A549 (cell line): ENCODE measurements at regions not wholly inside any gene's neighbourhood (a gene's known extent, or its start where the extent isn't known, plus 50 kb on each side); places are given as distances from the start of the nearest gene placed in this dataset.

Experiments used
- ATAC-seq, 2 experiments: fragments of 200-7000 bp in 1 of 2; fragments of >200 bp in 1 of 2; cut with Nextera tagmentation in 1 of 2; cut with Tn5 transposase in 1 of 2; 3 replicates each; pipeline versions ENCODE4 v1.8.0 to v1.9.1; 2018 to 2020; ENCODE audit warnings: mild to moderate bottlenecking in 1 of 2, moderate library complexity in 1 of 2
- CTCF ChIA-PET: fragments of 300-600 bp; sonication (Branson Sonifier 250); formaldehyde crosslinking; extraction: SDS; loops from one replicate; lab custom pipeline; 2021; ENCODE audit warnings: antibody characterized with exemption, inconsistent platforms; lab: Yijun Ruan, JAX
- POLR2A ChIA-PET: fragments of 350-600 bp; formaldehyde crosslinking; extraction: SDS; loops from one replicate; lab custom pipeline; 2021; ENCODE audit warnings: antibody characterized with exemption, inconsistent platforms; lab: Yijun Ruan, JAX
- DNase-seq, 2 experiments: peaks; one replicate each; pipeline versions ENCODE4 v3.0.0 to v3.0.0-alpha.2; 2011 to 2016; ENCODE audit warnings: low read depth in 1 of 2, low spot score in 1 of 2
- FAIRE-seq: peaks from 2 replicates; lab custom pipeline; 2011; peaks lifted over from hg19 to GRCh38; lab: Jason Lieb, UNC
- H3K27ac ChIP-seq, 2 experiments: fragments of >200 bp; sonication (Bioruptor Twin); formaldehyde crosslinking; 3 replicates each; pipeline ENCODE4 v1.5.1; 2016 to 2017
- H3K4me1 ChIP-seq: fragments of >200 bp; sonication (Bioruptor Twin); formaldehyde crosslinking; 3 replicates; pipeline ENCODE4 v1.6.1; 2016
- H3K4me2 ChIP-seq: fragments of >200 bp; sonication (Bioruptor Twin); formaldehyde crosslinking; 3 replicates; pipeline ENCODE4 v1.6.1; 2016
- H3K4me3 ChIP-seq: fragments of >200 bp; sonication (Bioruptor Twin); formaldehyde crosslinking; 3 replicates; pipeline ENCODE4 v1.5.1; 2016
- H3K9me3 ChIP-seq: fragments of >200 bp; sonication (Bioruptor Twin); formaldehyde crosslinking; 3 replicates; pipeline ENCODE4 v1.6.1; 2016
- CBX2 ChIP-seq: fragments of 200-600 bp; sonication (generic); IDR thresholded peaks from 2 replicates; pipeline ENCODE4 v1.6.1; 2016; ENCODE audit warnings: low read depth, mild to moderate bottlenecking, borderline replicate concordance
- CBX8 ChIP-seq: fragments of 200-600 bp; sonication (generic); IDR thresholded peaks from 2 replicates; pipeline ENCODE4 v1.6.1; 2016
- CEBPB ChIP-seq, 2 experiments: fragments of >200 bp in 1 of 2; sonication (Bioruptor Twin) in 1 of 2; formaldehyde crosslinking in 1 of 2; IDR thresholded peaks; 2 replicates each; pipeline ENCODE4 v1.6.1; 2012 to 2016
- EHF ChIP-seq: fragments of 250-450 bp; sonication (Bioruptor Pico); IDR thresholded peaks from 2 replicates; pipeline ENCODE4 v1.5.0; 2020; ENCODE audit warnings: mild to moderate bottlenecking
- EHMT2 ChIP-seq: fragments of 200-600 bp; sonication (generic); IDR thresholded peaks from 2 replicates; pipeline ENCODE4 v1.6.1; 2016; ENCODE audit warnings: antibody characterized with exemption, low read depth, mild to moderate bottlenecking, moderate library complexity
- EP300 ChIP-seq, 2 experiments: fragments of >200 bp; sonication (Bioruptor Twin); formaldehyde crosslinking; IDR thresholded peaks; 2 replicates in 1 of 2; 3 replicates in 1 of 2; pipeline ENCODE4 v1.6.1; 2016 to 2017
- FOXS1 ChIP-seq: fragments of 250-450 bp; sonication (Bioruptor Pico); IDR thresholded peaks from 2 replicates; pipeline ENCODE4 v1.5.0; 2020; ENCODE audit warnings: mild to moderate bottlenecking, moderate library complexity
- JUN ChIP-seq, 2 experiments: fragments of >200 bp; sonication (Bioruptor Twin); formaldehyde crosslinking; IDR thresholded peaks; 2 replicates in 1 of 2; 3 replicates in 1 of 2; pipeline ENCODE4 v1.6.1; 2016 to 2017
- KDM5A ChIP-seq: fragments of 200-600 bp; sonication (generic); IDR thresholded peaks from 2 replicates; pipeline ENCODE4 v1.6.1; 2016; ENCODE audit warnings: antibody characterized with exemption, mild to moderate bottlenecking
- MAZ ChIP-seq: fragments of 150-350 bp; IDR thresholded peaks from 2 replicates; pipeline ENCODE4 v1.6.1; 2014; ENCODE audit warnings: antibody characterized with exemption, low read depth, low read length, borderline replicate concordance
- NFE2L2 ChIP-seq: fragments of 150-350 bp; conservative IDR thresholded peaks from 2 replicates; pipeline ENCODE4 v1.6.1; 2014; ENCODE audit warnings: low read length
- POLR2A ChIP-seq: IDR thresholded peaks from 2 replicates; pipeline ENCODE4 v1.6.1; 2012; ENCODE audit warnings: mild to moderate bottlenecking, low read length
- POLR2AphosphoS2 ChIP-seq: conservative IDR thresholded peaks from 2 replicates; pipeline ENCODE4 v1.6.1; 2012; ENCODE audit warnings: low read length, improper control_type of control experiment, inconsistent platforms
- RARB ChIP-seq: fragments of 250-450 bp; sonication (Bioruptor Pico); IDR thresholded peaks from 2 replicates; pipeline ENCODE4 v1.8.0; 2021; ENCODE audit warnings: mild to moderate bottlenecking, moderate library complexity
- REST ChIP-seq: fragments of 200-600 bp; sonication (generic); IDR thresholded peaks from 2 replicates; pipeline ENCODE4 v1.6.1; 2016; ENCODE audit warnings: antibody characterized with exemption, mild to moderate bottlenecking, moderate library complexity
- RNF2 ChIP-seq: fragments of 200-600 bp; sonication (generic); IDR thresholded peaks from 2 replicates; pipeline ENCODE4 v1.6.1; 2016; ENCODE audit warnings: low read depth, mild to moderate bottlenecking, antibody characterized with exemption, moderate library complexity, borderline replicate concordance
- SMC3 ChIP-seq: fragments of >200 bp; sonication (Bioruptor Twin); formaldehyde crosslinking; IDR thresholded peaks from 3 replicates; pipeline ENCODE4 v1.6.1; 2018; ENCODE audit warnings: inconsistent platforms
- SREBF2 ChIP-seq: fragments of 450-650 bp; IDR thresholded peaks from 2 replicates; pipeline ENCODE4 v1.6.1; 2014; ENCODE audit warnings: mild to moderate bottlenecking, moderate library complexity
- TP53 ChIP-seq: fragments of 250-450 bp; sonication (Bioruptor Pico); IDR thresholded peaks from 2 replicates; pipeline ENCODE4 v1.5.0; 2021; ENCODE audit warnings: mild to moderate bottlenecking, moderate library complexity
- ZC3H11A ChIP-seq: fragments of 450-650 bp; IDR thresholded peaks from 2 replicates; pipeline ENCODE4 v1.6.1; 2014; ENCODE audit warnings: antibody characterized with exemption, mild to moderate bottlenecking
- WGBS: methylation state at CpG from one replicate; pipeline ENCODE4 v1.1.6; 2017; ENCODE audit errors: missing lambda C conversion rate; 5-methylcytosine and 5-hydroxymethylcytosine counted together
- TF ChIP-seq, protein P1 (sequence below): IDR thresholded peaks from 2 replicates; pipeline ENCODE4 v1.6.1; 2012; ENCODE audit warnings: low read depth, borderline replicate concordance
- TF ChIP-seq, protein P2 (sequence below): IDR thresholded peaks from 2 replicates; pipeline ENCODE4 v1.6.1; 2012
- TF ChIP-seq, protein P3 (sequence below): fragments of >200 bp; sonication (Bioruptor Twin); formaldehyde crosslinking; IDR thresholded peaks from 2 replicates; pipeline ENCODE4 v1.6.1; 2016
- TF ChIP-seq, protein P4 (sequence below): fragments of 250-450 bp; sonication (Bioruptor Pico); IDR thresholded peaks from 2 replicates; pipeline ENCODE4 v1.5.0; 2021; ENCODE audit warnings: mild to moderate bottlenecking, moderate library complexity, borderline replicate concordance
- TF ChIP-seq, protein P5 (sequence below): fragments of 250-450 bp; sonication (Bioruptor Pico); IDR thresholded peaks from 2 replicates; pipeline ENCODE4 v1.5.0; 2020; ENCODE audit warnings: low read depth, mild to moderate bottlenecking, moderate library complexity
- TF ChIP-seq, protein P6 (sequence below): IDR thresholded peaks from 2 replicates; pipeline ENCODE4 v1.6.1; 2012

DNA sequence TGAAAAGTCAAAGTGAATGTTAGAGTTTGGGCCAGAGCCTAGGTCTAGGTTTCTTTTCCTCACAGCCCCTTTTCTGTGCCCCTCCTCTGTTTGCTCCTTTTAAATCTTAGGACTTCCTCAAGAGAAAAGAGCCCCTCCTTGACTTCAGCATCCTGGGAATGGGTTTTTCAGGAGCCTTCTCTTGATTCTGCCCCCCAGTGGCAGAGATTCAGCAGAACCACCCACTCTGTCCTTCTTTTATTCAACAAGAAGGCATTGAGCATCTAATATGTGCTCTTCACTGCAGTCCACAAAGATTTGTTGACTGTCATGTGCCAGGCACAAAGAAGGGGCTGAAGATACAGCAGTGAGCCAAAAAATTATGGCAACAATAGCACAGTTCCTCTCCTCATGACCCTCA lies 270.8 kb upstream of the CDH5 start:
- CTCF ChIA-PET = no interaction called here
- ATAC-seq (no peak), FAIRE-seq (no peak), DNase-seq (no peak)
- POLR2A ChIA-PET = no interaction called here
- H3K9me3 ChIP-seq = no peaks in the 10 kb centered on the region
- no peak overlapping the region for H3K4me3 ChIP-seq
- TF ChIP-seq, protein P1, sequence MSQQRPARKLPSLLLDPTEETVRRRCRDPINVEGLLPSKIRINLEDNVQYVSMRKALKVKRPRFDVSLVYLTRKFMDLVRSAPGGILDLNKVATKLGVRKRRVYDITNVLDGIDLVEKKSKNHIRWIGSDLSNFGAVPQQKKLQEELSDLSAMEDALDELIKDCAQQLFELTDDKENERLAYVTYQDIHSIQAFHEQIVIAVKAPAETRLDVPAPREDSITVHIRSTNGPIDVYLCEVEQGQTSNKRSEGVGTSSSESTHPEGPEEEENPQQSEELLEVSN = no peak
- TF ChIP-seq FOXS1 (CRISPR knock-in tag) (no peak), JUN (IDR thresholded peaks at IDR 0.05) (no peak), NFE2L2 (no peak), MAZ (no peak), REST (no peak), RARB (CRISPR knock-in tag) (no peak), KDM5A (no peak), POLR2AphosphoS2 (no peak), ZC3H11A (no peak)
- TF ChIP-seq, protein P2, sequence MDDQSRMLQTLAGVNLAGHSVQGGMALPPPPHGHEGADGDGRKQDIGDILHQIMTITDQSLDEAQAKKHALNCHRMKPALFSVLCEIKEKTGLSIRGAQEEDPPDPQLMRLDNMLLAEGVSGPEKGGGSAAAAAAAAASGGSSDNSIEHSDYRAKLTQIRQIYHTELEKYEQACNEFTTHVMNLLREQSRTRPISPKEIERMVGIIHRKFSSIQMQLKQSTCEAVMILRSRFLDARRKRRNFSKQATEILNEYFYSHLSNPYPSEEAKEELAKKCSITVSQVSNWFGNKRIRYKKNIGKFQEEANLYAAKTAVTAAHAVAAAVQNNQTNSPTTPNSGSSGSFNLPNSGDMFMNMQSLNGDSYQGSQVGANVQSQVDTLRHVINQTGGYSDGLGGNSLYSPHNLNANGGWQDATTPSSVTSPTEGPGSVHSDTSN = no peak
- TF ChIP-seq, protein P3, sequence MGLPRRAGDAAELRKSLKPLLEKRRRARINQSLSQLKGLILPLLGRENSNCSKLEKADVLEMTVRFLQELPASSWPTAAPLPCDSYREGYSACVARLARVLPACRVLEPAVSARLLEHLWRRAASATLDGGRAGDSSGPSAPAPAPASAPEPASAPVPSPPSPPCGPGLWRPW = no peak
- TF ChIP-seq, protein P4, sequence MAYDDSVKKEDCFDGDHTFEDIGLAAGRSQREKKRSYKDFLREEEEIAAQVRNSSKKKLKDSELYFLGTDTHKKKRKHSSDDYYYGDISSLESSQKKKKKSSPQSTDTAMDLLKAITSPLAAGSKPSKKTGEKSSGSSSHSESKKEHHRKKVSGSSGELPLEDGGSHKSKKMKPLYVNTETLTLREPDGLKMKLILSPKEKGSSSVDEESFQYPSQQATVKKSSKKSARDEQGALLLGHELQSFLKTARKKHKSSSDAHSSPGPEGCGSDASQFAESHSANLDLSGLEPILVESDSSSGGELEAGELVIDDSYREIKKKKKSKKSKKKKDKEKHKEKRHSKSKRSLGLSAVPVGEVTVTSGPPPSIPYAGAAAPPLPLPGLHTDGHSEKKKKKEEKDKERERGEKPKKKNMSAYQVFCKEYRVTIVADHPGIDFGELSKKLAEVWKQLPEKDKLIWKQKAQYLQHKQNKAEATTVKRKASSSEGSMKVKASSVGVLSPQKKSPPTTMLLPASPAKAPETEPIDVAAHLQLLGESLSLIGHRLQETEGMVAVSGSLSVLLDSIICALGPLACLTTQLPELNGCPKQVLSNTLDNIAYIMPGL (CRISPR knock-in tag) = no peak
- H3K27ac ChIP-seq = no peak overlapping the region
- no peaks in the 10 kb centered on the region for H3K4me1 ChIP-seq
- no peak overlapping the region for H3K4me2 ChIP-seq

GRCh38 chr16:66093191-66093590 lies 273.3 kb upstream of the CDH5 start:
- Histone ChIP-seq H3K9me3 (no peaks in the 10 kb centered on the region), H3K4me2 (no peak overlapping the region), H3K27ac (no peak overlapping the region), H3K4me1 (no peaks in the 10 kb centered on the region), H3K4me3 (no peak overlapping the region)
- ChIA-PET CTCF (no interaction called here), POLR2A (no interaction called here)
- FAIRE-seq = no peak
- no peak for DNase-seq
- 23% methylated on average over 4 of the region's 4 CpGs for WGBS
- no peak for ATAC-seq
- TF ChIP-seq SMC3 (no peak), CBX8 (no peak), POLR2A (no peak), SREBF2 (no peak), CBX2 (no peak), EHF (CRISPR knock-in tag) (no peak), CEBPB (IDR thresholded peaks at IDR 0.05) (no peak), EP300 (IDR thresholded peaks at IDR 0.05) (no peak), RNF2 (no peak), TP53 (no peak), EHMT2 (no peak)
- TF ChIP-seq, protein P5, sequence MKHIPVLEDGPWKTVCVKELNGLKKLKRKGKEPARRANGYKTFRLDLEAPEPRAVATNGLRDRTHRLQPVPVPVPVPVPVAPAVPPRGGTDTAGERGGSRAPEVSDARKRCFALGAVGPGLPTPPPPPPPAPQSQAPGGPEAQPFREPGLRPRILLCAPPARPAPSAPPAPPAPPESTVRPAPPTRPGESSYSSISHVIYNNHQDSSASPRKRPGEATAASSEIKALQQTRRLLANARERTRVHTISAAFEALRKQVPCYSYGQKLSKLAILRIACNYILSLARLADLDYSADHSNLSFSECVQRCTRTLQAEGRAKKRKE (CRISPR knock-in tag) = no peak
- TF ChIP-seq, protein P6, sequence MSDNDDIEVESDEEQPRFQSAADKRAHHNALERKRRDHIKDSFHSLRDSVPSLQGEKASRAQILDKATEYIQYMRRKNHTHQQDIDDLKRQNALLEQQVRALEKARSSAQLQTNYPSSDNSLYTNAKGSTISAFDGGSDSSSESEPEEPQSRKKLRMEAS = no peak
- TF ChIP-seq, protein P1 = no peak
- TF ChIP-seq, protein P4 (CRISPR knock-in tag) = no peak
- TF ChIP-seq, protein P2 = no peak
